ENCODE measurements at regions not wholly inside any gene's neighbourhood (a gene's known extent, or its start where the extent isn't known, plus 50 kb on each side); places are given as distances from the start of the nearest gene placed in this dataset.

- Histone ChIP-seq H3K4me1 (ENCODE audit: insufficient read depth, low read length) (no peaks in the 10 kb centered on the region), H3K4me3 (ENCODE audit: low read length) (no peak overlapping the region), H2AFZ (ENCODE audit: low read depth, low read length) (no peak overlapping the region), H3K9me3 (ENCODE audit: low read length) (no peaks in the 10 kb centered on the region), H3K27me3 (ENCODE audit: insufficient read depth, low read length) (no peaks in the 10 kb centered on the region), H3K36me3 (ENCODE audit: insufficient read depth, low read length) (no peaks in the 10 kb centered on the region)
Measured at GRCh38 chr7:80370587-80370986, 141.3 kb downstream of the GNAT3 start.

- Histone ChIP-seq H3K9me3 (ENCODE audit: low read length) (no peaks in the 10 kb centered on the region), H3K36me3 (ENCODE audit: insufficient read depth, low read length) (no peaks in the 10 kb centered on the region), H3K4me1 (ENCODE audit: insufficient read depth, low read length) (no peaks in the 10 kb centered on the region), H3K27me3 (ENCODE audit: insufficient read depth, low read length) (no peaks in the 10 kb centered on the region), H2AFZ (ENCODE audit: low read depth, low read length) (no peak overlapping the region), H3K4me3 (ENCODE audit: low read length) (no peak overlapping the region)
Measured at GRCh38 chr7:80369321-80369720, 142.5 kb downstream of the GNAT3 start.

GRCh38 chr7:80362677-80363076, 149.2 kb downstream of the GNAT3 start:
- Histone ChIP-seq H3K4me3 (ENCODE audit: low read length) (no peak overlapping the region), H3K9me3 (ENCODE audit: low read length) (no peaks in the 10 kb centered on the region), H3K4me1 (ENCODE audit: insufficient read depth, low read length) (no peaks in the 10 kb centered on the region), H2AFZ (ENCODE audit: low read depth, low read length) (no peak overlapping the region), H3K27me3 (ENCODE audit: insufficient read depth, low read length) (no peaks in the 10 kb centered on the region), H3K36me3 (ENCODE audit: insufficient read depth, low read length) (no peaks in the 10 kb centered on the region)

DNA sequence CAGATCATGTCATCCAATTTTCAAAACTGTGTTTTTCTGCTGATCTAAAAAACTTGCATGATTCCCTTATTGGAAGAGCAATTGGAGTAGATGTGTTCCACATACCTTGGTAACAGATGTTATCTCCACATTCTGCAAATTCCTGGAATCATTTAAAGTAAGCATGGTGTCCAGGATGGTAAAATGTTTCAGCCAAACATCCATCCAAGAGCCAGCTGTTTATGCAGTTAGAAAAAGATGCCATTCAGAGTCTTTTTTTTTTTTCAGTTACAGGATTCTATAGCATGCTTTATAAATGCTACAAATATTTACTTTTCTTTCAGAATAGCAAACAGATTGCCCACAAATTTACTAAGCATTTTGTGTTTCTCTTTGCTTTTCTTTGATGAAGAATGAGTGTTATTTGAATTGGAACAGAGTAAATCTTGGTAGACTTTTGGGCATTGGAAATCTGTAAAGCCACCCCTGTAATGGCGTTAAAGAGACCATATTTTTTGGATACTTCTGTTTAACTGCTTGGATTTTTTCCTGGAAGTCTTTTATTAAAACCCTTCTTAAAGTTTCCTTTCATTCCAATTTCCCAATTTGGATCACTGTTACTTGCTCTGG, 149.8 kb downstream of the GNAT3 start:
- Histone ChIP-seq H3K36me3 (ENCODE audit: insufficient read depth, low read length) (no peaks in the 10 kb centered on the region), H3K9me3 (ENCODE audit: low read length) (no peaks in the 10 kb centered on the region), H3K4me1 (ENCODE audit: insufficient read depth, low read length) (no peaks in the 10 kb centered on the region), H3K4me3 (ENCODE audit: low read length) (no peak overlapping the region), H2AFZ (ENCODE audit: low read depth, low read length) (no peak overlapping the region), H3K27me3 (ENCODE audit: insufficient read depth, low read length) (no peaks in the 10 kb centered on the region)

DNA sequence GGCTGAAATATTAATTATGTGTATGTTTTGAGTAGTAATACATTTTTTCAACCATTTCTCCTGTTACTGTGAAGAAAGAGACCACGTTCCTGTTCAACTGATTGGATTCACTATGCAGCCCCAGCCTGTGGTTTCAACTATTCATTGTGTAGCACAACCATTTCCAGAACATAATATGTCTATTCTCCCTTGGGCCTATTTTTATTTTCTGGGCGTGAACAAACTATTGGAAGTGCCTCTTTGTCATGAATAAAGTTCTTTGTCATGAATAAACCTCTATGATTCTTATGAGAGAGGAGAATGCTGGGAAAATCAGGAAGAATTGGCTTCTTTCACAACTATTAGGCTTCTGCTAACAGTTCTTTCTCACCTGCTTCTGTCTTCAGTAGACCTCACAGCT, 152.4 kb downstream of the GNAT3 start:
- H3K36me3 ChIP-seq (ENCODE audit: insufficient read depth, low read length) = no peaks in the 10 kb centered on the region
- no peak overlapping the region for H3K4me3 ChIP-seq (ENCODE audit: low read length)
- H3K27me3 ChIP-seq (ENCODE audit: insufficient read depth, low read length) = no peaks in the 10 kb centered on the region
- no peak overlapping the region for H2AFZ ChIP-seq (ENCODE audit: low read depth, low read length)
- H3K9me3 ChIP-seq (ENCODE audit: low read length) = no peaks in the 10 kb centered on the region
- no peaks in the 10 kb centered on the region for H3K4me1 ChIP-seq (ENCODE audit: insufficient read depth, low read length)

DNA sequence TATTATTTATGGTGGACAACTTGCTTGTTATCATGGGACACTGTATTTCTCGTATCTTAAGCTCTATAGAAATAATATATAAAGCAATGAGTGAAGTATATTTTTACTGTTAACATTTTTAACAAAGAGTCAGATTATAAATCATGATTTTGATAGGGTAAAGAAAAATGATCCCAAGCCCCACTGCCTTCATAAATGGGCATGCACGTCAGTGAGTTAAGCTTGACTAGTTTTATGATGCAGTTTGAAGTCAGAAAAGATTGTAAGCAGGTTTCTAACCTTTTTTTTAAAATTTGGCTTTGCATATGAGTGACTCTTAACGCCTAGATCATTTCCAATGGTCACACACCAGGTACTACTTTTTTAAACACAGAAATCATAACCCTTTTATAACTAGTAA, 152.8 kb downstream of the GNAT3 start:
- Histone ChIP-seq H3K9me3 (ENCODE audit: low read length) (no peaks in the 10 kb centered on the region), H3K4me3 (ENCODE audit: low read length) (no peak overlapping the region), H2AFZ (ENCODE audit: low read depth, low read length) (no peak overlapping the region)

DNA sequence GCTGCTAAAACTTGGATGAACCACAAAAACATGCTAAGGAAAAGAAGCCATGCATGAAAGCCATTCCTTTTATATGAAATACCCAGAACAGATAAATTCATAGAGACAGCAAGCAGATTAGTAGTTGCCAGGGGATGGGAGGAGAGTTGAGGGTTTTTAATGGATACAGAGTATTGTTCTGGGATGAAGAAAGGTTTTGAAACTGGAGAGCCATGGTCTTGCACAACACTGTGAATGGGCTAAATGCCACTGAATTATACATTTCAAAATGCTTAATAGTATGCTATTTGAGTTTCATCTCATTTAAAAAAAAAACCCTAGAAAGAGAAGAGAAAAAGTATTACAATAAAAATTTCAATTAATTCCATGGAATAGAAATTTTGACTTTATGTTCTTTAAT, 154.3 kb downstream of the GNAT3 start:
- H3K9me3 ChIP-seq (ENCODE audit: low read length) = no peaks in the 10 kb centered on the region
- H2AFZ ChIP-seq (ENCODE audit: low read depth, low read length) = no peak overlapping the region
- no peaks in the 10 kb centered on the region for H3K36me3 ChIP-seq (ENCODE audit: insufficient read depth, low read length)
- H3K4me1 ChIP-seq (ENCODE audit: insufficient read depth, low read length) = no peaks in the 10 kb centered on the region
- H3K4me3 ChIP-seq (ENCODE audit: low read length) = no peak overlapping the region
- no peaks in the 10 kb centered on the region for H3K27me3 ChIP-seq (ENCODE audit: insufficient read depth, low read length)

More for the DNA sequence above, 152.8 kb downstream of the GNAT3 start:
- Histone ChIP-seq H3K4me1 (ENCODE audit: insufficient read depth, low read length) (no peaks in the 10 kb centered on the region), H3K36me3 (ENCODE audit: insufficient read depth, low read length) (no peaks in the 10 kb centered on the region), H3K27me3 (ENCODE audit: insufficient read depth, low read length) (no peaks in the 10 kb centered on the region)

- H3K4me3 ChIP-seq (ENCODE audit: low read length) = no peak overlapping the region
- no peaks in the 10 kb centered on the region for H3K4me1 ChIP-seq (ENCODE audit: insufficient read depth, low read length)
- no peaks in the 10 kb centered on the region for H3K9me3 ChIP-seq (ENCODE audit: low read length)
- H3K27me3 ChIP-seq (ENCODE audit: insufficient read depth, low read length) = no peaks in the 10 kb centered on the region
- H3K36me3 ChIP-seq (ENCODE audit: insufficient read depth, low read length) = no peaks in the 10 kb centered on the region
- H2AFZ ChIP-seq (ENCODE audit: low read depth, low read length) = no peak overlapping the region
Measured at GRCh38 chr7:80350430-80350829, 161.4 kb downstream of the GNAT3 start.

- Histone ChIP-seq H3K27me3 (ENCODE audit: insufficient read depth, low read length) (no peaks in the 10 kb centered on the region), H3K9me3 (ENCODE audit: low read length) (no peaks in the 10 kb centered on the region), H3K4me1 (ENCODE audit: insufficient read depth, low read length) (no peaks in the 10 kb centered on the region), H3K36me3 (ENCODE audit: insufficient read depth, low read length) (no peaks in the 10 kb centered on the region), H3K4me3 (ENCODE audit: low read length) (no peak overlapping the region), H2AFZ (ENCODE audit: low read depth, low read length) (no peak overlapping the region)
Measured at GRCh38 chr7:80348223-80348622, 163.6 kb downstream of the GNAT3 start.

GRCh38 chr7:80347173-80347572, 164.7 kb downstream of the GNAT3 start:
- Histone ChIP-seq H3K36me3 (ENCODE audit: insufficient read depth, low read length) (no peaks in the 10 kb centered on the region), H3K27me3 (ENCODE audit: insufficient read depth, low read length) (no peaks in the 10 kb centered on the region), H3K9me3 (ENCODE audit: low read length) (no peaks in the 10 kb centered on the region), H3K4me3 (ENCODE audit: low read length) (no peak overlapping the region), H2AFZ (ENCODE audit: low read depth, low read length) (no peak overlapping the region), H3K4me1 (ENCODE audit: insufficient read depth, low read length) (no peaks in the 10 kb centered on the region)

DNA sequence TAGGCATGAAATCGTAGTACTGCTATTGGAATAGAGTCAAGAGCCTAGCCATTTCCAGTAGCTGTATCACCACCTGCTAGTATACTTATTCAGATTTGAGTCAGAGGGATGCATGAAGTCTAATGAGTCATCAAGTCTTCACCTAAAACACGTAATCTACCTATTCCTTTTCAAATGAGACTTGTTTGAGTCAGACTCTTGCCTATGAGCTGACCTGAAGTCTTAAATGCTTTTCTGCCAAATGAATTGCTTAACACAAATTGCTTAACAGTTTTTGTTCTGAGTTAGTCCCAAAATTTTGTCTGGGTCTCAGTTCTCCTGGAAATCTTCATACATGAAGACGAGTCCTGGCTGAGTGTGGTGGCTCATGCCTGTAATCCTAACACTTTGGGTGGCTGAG, 165.2 kb downstream of the GNAT3 start:
- no peak overlapping the region for H2AFZ ChIP-seq (ENCODE audit: low read depth, low read length)

GRCh38 chr7:80335511-80336231, 176.2 kb downstream of the GNAT3 start:
- H2AFZ ChIP-seq (ENCODE audit: low read depth, low read length) = peak overlapping the region; percentile 84
- no peaks in the 10 kb centered on the region for H3K9me3 ChIP-seq (ENCODE audit: low read length)
- peaks cover 5% of the 10 kb centered on the region for H3K4me1 ChIP-seq (ENCODE audit: insufficient read depth, low read length)
- H3K27me3 ChIP-seq (ENCODE audit: insufficient read depth, low read length) = no peaks in the 10 kb centered on the region
- no peaks in the 10 kb centered on the region for H3K36me3 ChIP-seq (ENCODE audit: insufficient read depth, low read length)
- H3K4me3 ChIP-seq (ENCODE audit: low read length) = peak overlapping the region; percentile 15

More for the DNA sequence above, 165.2 kb downstream of the GNAT3 start:
- Histone ChIP-seq H3K4me1 (ENCODE audit: insufficient read depth, low read length) (no peaks in the 10 kb centered on the region), H3K36me3 (ENCODE audit: insufficient read depth, low read length) (no peaks in the 10 kb centered on the region), H3K4me3 (ENCODE audit: low read length) (no peak overlapping the region), H3K27me3 (ENCODE audit: insufficient read depth, low read length) (no peaks in the 10 kb centered on the region), H3K9me3 (ENCODE audit: low read length) (no peaks in the 10 kb centered on the region)

DNA sequence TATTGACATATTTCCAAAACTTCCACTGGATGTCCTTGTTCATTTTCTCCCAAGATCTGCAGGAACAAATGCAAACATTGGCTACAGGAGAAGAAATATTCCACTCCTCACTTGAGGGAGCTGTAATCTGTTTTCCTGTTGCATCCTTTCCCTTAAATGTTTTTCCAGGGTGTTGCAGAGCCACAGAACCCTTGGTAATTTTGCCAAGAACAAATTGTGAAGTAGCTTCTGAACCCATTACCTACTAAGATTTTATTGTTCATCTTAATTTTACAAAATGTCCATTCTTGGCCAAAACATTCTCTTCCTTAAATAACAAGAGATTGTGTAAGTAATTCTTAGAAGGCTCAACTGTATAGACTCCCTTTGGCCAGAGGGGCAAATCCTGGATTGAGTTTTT, 177.0 kb downstream of the GNAT3 start:
- H3K4me3 ChIP-seq (ENCODE audit: low read length) = no peak overlapping the region
- no peaks in the 10 kb centered on the region for H3K27me3 ChIP-seq (ENCODE audit: insufficient read depth, low read length)
- no peak overlapping the region for H2AFZ ChIP-seq (ENCODE audit: low read depth, low read length)
- H3K9me3 ChIP-seq (ENCODE audit: low read length) = no peaks in the 10 kb centered on the region
- H3K4me1 ChIP-seq (ENCODE audit: insufficient read depth, low read length) = peaks cover 5% of the 10 kb centered on the region
- H3K36me3 ChIP-seq (ENCODE audit: insufficient read depth, low read length) = no peaks in the 10 kb centered on the region

DNA sequence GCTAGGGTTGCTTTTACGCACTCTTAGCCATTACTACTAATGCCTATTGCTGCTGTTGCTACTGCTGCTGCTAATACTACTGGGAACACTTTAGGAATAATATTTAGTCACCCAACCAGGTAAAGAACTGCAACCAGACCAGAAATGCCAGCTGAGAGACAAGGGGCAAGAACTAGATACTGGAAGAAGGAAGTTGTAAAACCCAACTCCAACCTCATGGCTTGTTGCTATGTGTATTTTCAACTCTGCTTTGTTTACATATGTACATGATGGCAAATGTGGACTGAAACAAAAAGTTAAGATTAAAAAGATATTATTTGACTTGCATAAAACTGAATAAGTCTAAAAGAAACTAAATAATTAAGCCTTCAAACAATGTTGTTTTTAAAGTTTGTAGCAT, 177.7 kb downstream of the GNAT3 start:
- Histone ChIP-seq H3K4me3 (ENCODE audit: low read length) (no peak overlapping the region), H3K27me3 (ENCODE audit: insufficient read depth, low read length) (no peaks in the 10 kb centered on the region), H3K4me1 (ENCODE audit: insufficient read depth, low read length) (peaks cover 5% of the 10 kb centered on the region), H3K9me3 (ENCODE audit: low read length) (no peaks in the 10 kb centered on the region), H3K36me3 (ENCODE audit: insufficient read depth, low read length) (no peaks in the 10 kb centered on the region), H2AFZ (ENCODE audit: low read depth, low read length) (no peak overlapping the region)

All from neuron (in vitro differentiated cells).